Spinal cord (tissue), 9 donors: ENCODE measurements at regions not wholly inside any gene's neighbourhood (a gene's known extent, or its start where the extent isn't known, plus 50 kb on each side); places are given as distances from the start of the nearest gene placed in this dataset.

Source experiments
- DNase-seq, 6 donors: peaks; one replicate each; pipeline versions ENCODE4 v3.0.0 to v3.0.0-alpha.2; 2013 to 2015; ENCODE audit warnings: low spot score in 6 of 6, low read depth in 4 of 6
- H3K27ac ChIP-seq: one replicate; pipeline ENCODE4 v1.5.1; 2013; ENCODE audit warnings: low read depth, low read length, control low read depth
- H3K27me3 ChIP-seq: one replicate; pipeline ENCODE4 v1.6.1; 2013; ENCODE audit warnings: low read length; ENCODE audit not compliant: control insufficient read depth, insufficient read depth
- H3K36me3 ChIP-seq: one replicate; pipeline ENCODE4 v1.6.1; 2013; ENCODE audit warnings: low read length; ENCODE audit not compliant: control insufficient read depth, insufficient read depth
- H3K4me1 ChIP-seq: one replicate; pipeline ENCODE4 v1.6.1; 2013; ENCODE audit warnings: low read length; ENCODE audit not compliant: control insufficient read depth, insufficient read depth
- H3K4me3 ChIP-seq: one replicate; pipeline ENCODE4 v1.5.1; 2013; ENCODE audit warnings: low read depth, low read length, control low read depth
- H3K9me3 ChIP-seq: one replicate; pipeline ENCODE4 v1.6.1; 2013; ENCODE audit warnings: low read length; ENCODE audit not compliant: control insufficient read depth, insufficient read depth
- WGBS: methylation state at CpG from one replicate; pipeline ENCODE4 v1.1.5; 2013; ENCODE audit warnings: missing lambda C conversion rate; ENCODE audit not compliant: insufficient coverage; 5-methylcytosine and 5-hydroxymethylcytosine counted together
- donor health status: healthy.

GRCh38 chr22:22344430-22344829 lies 99.8 kb downstream of the VPREB1 start:
- H3K4me1 ChIP-seq, result peaks cover 3% of the 10 kb centered on the region
- peaks cover 12% of the 10 kb centered on the region for H3K27me3 ChIP-seq
- no peak overlapping the region for H3K4me3 ChIP-seq
- DNase-seq, result no peak
- no peaks in the 10 kb centered on the region for H3K36me3 ChIP-seq
- H3K9me3 ChIP-seq, result no peaks in the 10 kb centered on the region
- H3K27ac ChIP-seq, result no peak overlapping the region
- WGBS, result 85% methylated on average over 5 of the region's 5 CpGs

DNA sequence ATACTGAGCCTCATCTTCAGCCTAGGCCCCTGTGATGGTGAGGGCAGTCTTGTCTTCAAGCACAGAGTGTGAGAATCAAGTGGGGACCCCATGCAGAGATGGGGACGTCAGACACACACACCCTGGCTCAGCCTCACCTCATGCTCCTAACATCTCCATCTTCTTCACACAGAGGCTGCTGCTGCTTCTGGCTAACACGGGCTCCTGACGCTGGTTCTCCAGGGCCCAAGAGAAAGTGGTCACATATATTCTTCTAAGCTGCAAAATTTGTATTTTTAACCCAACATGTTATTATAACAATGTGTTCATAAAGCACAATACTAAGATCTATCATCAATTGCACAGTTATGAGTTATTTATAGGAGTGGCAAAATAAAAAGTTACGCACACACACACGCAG lies 101.2 kb downstream of the VPREB1 start:
- H3K4me3 ChIP-seq, result no peak overlapping the region
- H3K27me3 ChIP-seq, result peaks cover 8% of the 10 kb centered on the region
- H3K36me3 ChIP-seq, result no peaks in the 10 kb centered on the region
- no peak overlapping the region for H3K27ac ChIP-seq
- no peak for DNase-seq
- 83% methylated on average over 2 of the region's 5 CpGs for WGBS
- no peaks in the 10 kb centered on the region for H3K9me3 ChIP-seq
- H3K4me1 ChIP-seq, result peaks cover 3% of the 10 kb centered on the region

DNA sequence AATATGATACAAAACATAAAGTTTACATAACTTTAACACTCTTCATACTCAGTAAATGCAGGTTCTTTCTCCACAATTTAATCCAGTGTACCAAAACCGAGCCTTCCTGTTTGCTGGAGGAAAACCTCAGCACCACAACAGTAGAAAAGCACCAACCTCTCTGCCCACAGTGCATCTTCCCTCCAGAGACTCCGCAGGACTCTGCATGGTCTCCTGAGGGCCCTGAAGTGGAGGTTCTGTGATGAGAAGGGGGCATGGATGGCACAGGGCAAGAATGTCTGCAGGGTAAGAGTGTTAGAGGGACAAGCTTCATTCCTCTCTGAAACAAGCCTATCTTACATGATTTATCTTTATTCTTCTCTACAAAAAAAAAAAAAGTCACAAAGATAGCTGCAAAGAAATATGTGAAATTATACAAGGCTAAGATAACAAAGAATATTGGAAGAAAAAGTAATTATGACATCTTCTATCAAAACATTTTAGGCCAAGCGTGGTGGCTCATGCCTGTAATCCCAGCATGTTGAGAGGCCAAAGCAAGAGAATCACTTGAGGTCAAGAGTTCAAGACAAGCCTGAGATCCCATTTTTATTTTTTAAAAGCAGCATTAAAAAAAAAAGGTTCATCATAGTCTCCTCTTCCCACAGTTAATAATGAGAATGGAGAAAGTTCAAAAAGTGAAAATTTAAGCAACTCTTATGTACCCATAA lies 102.0 kb downstream of the VPREB1 start:
- no peaks in the 10 kb centered on the region for H3K36me3 ChIP-seq
- DNase-seq, result no peak
- peaks cover 3% of the 10 kb centered on the region for H3K4me1 ChIP-seq
- no peak overlapping the region for H3K27ac ChIP-seq
- peaks cover 5% of the 10 kb centered on the region for H3K27me3 ChIP-seq
- H3K9me3 ChIP-seq, result no peaks in the 10 kb centered on the region
- H3K4me3 ChIP-seq, result no peak overlapping the region
- 86% methylated on average over 1 of the region's 3 CpGs for WGBS

GRCh38 chr22:22348127-22348814 lies 103.7 kb downstream of the VPREB1 start:
- peaks cover 3% of the 10 kb centered on the region for H3K4me1 ChIP-seq
- H3K4me3 ChIP-seq, result no peak overlapping the region
- WGBS, result 45% methylated on average over 5 of the region's 5 CpGs
- no peaks in the 10 kb centered on the region for H3K36me3 ChIP-seq
- H3K27me3 ChIP-seq, result peaks cover under 1% of the 10 kb centered on the region
- H3K9me3 ChIP-seq, result no peaks in the 10 kb centered on the region
- peak in 2 of 6 donors; percentile 26 to 41 for DNase-seq
- no peak overlapping the region for H3K27ac ChIP-seq

GRCh38 chr22:22348815-22349454 lies 104.3 kb downstream of the VPREB1 start:
- Histone ChIP-seq H3K27ac (no peak overlapping the region), H3K36me3 (no peaks in the 10 kb centered on the region), H3K9me3 (no peaks in the 10 kb centered on the region), H3K4me3 (no peak overlapping the region), H3K4me1 (peaks cover 3% of the 10 kb centered on the region), H3K27me3 (peaks cover 2% of the 10 kb centered on the region)
- 79% methylated on average over 6 of the region's 6 CpGs for WGBS
- no peak for DNase-seq

DNA sequence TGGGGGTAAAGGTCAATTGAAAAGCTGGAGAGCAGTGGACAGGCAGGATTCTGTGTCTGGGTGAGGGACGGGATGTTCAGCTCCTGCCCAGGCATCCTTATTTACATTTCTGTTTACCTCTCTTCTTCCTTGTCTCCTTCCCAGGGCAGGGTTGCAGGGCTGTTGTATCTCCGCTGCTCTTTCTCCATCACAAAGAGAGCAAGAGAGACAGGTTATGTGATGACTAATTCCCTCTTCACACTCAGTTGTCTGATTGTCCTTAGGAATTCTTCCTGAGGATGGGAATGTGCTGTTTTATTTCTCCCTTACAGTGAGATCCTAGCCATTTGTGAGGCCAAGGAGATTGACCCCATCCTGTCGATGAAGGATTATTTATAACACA lies 104.9 kb downstream of the VPREB1 start:
- Histone ChIP-seq H3K4me3 (no peak overlapping the region), H3K36me3 (no peaks in the 10 kb centered on the region), H3K4me1 (peaks cover 3% of the 10 kb centered on the region), H3K9me3 (no peaks in the 10 kb centered on the region), H3K27me3 (peaks cover 3% of the 10 kb centered on the region), H3K27ac (no peak overlapping the region)
- DNase-seq, result no peak
- WGBS, result 100% methylated on average over 1 of the region's 3 CpGs

GRCh38 chr22:22351366-22351765 lies 106.8 kb downstream of the VPREB1 start:
- Histone ChIP-seq H3K4me1 (peaks cover 3% of the 10 kb centered on the region), H3K27me3 (peaks cover 5% of the 10 kb centered on the region), H3K36me3 (no peaks in the 10 kb centered on the region), H3K9me3 (no peaks in the 10 kb centered on the region), H3K27ac (no peak overlapping the region), H3K4me3 (no peak overlapping the region)
- WGBS, result 85% methylated on average over 2 of the region's 3 CpGs
- no peak for DNase-seq

DNA sequence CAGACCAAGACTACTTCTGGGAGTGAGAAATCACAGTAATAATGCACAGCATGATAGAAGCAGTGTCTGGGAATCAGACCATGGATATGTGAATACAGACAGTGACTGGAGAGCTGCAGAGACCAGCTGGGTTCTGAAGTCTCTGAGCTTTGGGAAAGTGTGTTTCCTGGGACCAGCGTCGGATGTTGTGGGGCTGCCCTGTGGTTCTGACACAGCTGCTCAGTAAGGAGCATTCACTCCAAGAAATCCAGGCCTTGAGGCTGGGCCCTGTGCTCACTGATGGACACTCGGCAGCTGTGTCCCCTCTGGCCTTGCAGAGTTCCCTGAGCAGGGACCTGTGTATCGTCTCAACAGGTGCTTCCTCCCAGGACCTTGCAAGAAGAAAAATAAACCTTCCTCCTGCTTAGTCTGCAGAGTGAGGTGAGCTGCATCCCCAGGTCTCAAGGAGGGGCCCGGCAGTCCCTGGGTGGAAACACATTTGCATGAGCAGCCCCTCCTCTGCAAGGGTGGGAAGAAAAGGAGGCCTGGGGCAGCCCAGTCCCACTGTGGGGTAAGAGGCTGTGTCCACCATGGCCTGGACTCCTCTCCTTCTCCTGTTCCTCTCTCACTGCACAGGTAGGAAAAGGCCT lies 107.9 kb downstream of the VPREB1 start:
- Histone ChIP-seq H3K4me1 (peaks cover 10% of the 10 kb centered on the region), H3K9me3 (no peaks in the 10 kb centered on the region), H3K4me3 (no peak overlapping the region), H3K27me3 (peaks cover 9% of the 10 kb centered on the region), H3K36me3 (no peaks in the 10 kb centered on the region), H3K27ac (no peak overlapping the region)
- WGBS, result 36% methylated on average over 3 of the region's 5 CpGs
- no peak for DNase-seq

GRCh38 chr22:22355096-22355834 lies 110.7 kb downstream of the VPREB1 start:
- 86% methylated on average over 8 of the region's 9 CpGs for WGBS
- Histone ChIP-seq H3K4me3 (no peak overlapping the region), H3K27ac (no peak overlapping the region), H3K36me3 (no peaks in the 10 kb centered on the region), H3K9me3 (no peaks in the 10 kb centered on the region), H3K4me1 (peaks cover 8% of the 10 kb centered on the region), H3K27me3 (peaks cover 9% of the 10 kb centered on the region)
- DNase-seq, result no peak
